ENCODE measurements at regions not wholly inside any gene's neighbourhood (a gene's known extent, or its start where the extent isn't known, plus 50 kb on each side); places are given as distances from the start of the nearest gene placed in this dataset.

DNA sequence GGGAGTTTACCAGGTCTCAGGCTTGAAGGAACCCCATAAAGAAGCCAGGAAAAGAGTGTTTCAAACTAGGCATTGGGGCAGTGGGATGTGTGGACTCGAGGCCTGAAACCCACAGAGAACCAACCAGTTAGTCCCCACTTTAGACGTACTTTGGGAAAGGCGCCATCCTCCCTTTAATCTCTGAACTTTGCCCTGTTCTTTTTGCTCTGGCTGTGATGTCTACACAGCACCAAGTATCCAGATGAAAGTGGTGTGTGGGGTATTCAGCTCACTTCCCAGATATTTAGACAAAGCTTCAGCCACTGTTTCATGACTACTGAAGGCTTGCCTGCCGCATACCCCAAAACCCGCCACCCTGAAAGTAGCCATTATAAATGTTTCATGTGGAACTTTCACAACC lies 116.9 kb upstream of the IRX5 start:
- no peaks in the 10 kb centered on the region for H3K27me3 Mint-ChIP-seq (ENCODE audit: insufficient read depth, low read depth, poor library complexity)
- no peaks in the 10 kb centered on the region for H4K20me1 ChIP-seq (replicated peaks; ENCODE audit: insufficient read depth)
- peaks cover 37% of the 10 kb centered on the region for H3K4me1 Mint-ChIP-seq
- no peaks in the 10 kb centered on the region for H3K9me2 ChIP-seq (ENCODE audit: insufficient read depth)
- H3K36me3 Mint-ChIP-seq (ENCODE audit: low read depth): no peaks in the 10 kb centered on the region
- H3K4me2 ChIP-seq: no peak overlapping the region
- no peak overlapping the region for H3K4me3 Mint-ChIP-seq
- no peak overlapping the region for H3K4me3 ChIP-seq
- no peak overlapping the region for H3K27ac Mint-ChIP-seq
- H3K27ac ChIP-seq (ENCODE audit: low read depth): no peak overlapping the region
- no peaks in the 10 kb centered on the region for H3F3A ChIP-seq (replicated peaks; ENCODE audit: low read depth)
- peaks cover 30% of the 10 kb centered on the region for H3K4me1 ChIP-seq (ENCODE audit: insufficient read depth)
- TF ChIP-seq ZNF114 (CRISPR knock-in tag; IDR thresholded peaks at IDR 0.05) (no peak), JUNB (IDR thresholded peaks at IDR 0.05; ENCODE audit: unreplicated experiment) (no peak), EZH2phosphoT487 (IDR thresholded peaks at IDR 0.05; ENCODE audit: unreplicated experiment) (no peak), STAT1 (IDR thresholded peaks at IDR 0.05; ENCODE audit: unreplicated experiment) (no peak)
- TF ChIP-seq, protein P1, sequence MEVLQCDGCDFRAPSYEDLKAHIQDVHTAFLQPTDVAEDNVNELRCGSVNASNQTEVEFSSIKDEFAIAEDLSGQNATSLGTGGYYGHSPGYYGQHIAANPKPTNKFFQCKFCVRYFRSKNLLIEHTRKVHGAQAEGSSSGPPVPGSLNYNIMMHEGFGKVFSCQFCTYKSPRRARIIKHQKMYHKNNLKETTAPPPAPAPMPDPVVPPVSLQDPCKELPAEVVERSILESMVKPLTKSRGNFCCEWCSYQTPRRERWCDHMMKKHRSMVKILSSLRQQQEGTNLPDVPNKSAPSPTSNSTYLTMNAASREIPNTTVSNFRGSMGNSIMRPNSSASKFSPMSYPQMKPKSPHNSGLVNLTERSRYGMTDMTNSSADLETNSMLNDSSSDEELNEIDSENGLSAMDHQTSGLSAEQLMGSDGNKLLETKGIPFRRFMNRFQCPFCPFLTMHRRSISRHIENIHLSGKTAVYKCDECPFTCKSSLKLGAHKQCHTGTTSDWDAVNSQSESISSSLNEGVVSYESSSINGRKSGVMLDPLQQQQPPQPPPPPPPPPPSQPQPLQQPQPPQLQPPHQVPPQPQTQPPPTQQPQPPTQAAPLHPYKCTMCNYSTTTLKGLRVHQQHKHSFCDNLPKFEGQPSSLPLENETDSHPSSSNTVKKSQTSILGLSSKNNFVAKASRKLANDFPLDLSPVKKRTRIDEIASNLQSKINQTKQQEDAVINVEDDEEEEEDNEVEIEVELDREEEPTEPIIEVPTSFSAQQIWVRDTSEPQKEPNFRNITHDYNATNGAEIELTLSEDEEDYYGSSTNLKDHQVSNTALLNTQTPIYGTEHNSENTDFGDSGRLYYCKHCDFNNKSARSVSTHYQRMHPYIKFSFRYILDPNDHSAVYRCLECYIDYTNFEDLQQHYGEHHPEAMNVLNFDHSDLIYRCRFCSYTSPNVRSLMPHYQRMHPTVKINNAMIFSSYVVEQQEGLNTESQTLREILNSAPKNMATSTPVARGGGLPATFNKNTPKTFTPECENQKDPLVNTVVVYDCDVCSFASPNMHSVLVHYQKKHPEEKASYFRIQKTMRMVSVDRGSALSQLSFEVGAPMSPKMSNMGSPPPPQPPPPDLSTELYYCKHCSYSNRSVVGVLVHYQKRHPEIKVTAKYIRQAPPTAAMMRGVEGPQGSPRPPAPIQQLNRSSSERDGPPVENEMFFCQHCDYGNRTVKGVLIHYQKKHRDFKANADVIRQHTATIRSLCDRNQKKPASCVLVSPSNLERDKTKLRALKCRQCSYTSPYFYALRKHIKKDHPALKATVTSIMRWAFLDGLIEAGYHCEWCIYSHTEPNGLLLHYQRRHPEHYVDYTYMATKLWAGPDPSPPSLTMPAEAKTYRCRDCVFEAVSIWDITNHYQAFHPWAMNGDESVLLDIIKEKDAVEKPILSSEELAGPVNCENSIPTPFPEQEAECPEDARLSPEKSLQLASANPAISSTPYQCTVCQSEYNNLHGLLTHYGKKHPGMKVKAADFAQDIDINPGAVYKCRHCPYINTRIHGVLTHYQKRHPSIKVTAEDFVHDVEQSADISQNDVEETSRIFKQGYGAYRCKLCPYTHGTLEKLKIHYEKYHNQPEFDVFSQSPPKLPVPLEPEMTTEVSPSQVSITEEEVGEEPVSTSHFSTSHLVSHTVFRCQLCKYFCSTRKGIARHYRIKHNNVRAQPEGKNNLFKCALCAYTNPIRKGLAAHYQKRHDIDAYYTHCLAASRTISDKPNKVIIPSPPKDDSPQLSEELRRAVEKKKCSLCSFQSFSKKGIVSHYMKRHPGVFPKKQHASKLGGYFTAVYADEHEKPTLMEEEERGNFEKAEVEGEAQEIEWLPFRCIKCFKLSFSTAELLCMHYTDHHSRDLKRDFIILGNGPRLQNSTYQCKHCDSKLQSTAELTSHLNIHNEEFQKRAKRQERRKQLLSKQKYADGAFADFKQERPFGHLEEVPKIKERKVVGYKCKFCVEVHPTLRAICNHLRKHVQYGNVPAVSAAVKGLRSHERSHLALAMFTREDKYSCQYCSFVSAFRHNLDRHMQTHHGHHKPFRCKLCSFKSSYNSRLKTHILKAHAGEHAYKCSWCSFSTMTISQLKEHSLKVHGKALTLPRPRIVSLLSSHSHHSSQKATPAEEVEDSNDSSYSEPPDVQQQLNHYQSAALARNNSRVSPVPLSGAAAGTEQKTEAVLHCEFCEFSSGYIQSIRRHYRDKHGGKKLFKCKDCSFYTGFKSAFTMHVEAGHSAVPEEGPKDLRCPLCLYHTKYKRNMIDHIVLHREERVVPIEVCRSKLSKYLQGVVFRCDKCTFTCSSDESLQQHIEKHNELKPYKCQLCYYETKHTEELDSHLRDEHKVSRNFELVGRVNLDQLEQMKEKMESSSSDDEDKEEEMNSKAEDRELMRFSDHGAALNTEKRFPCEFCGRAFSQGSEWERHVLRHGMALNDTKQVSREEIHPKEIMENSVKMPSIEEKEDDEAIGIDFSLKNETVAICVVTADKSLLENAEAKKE (CRISPR knock-in tag; IDR thresholded peaks at IDR 0.05): no peak
- TF ChIP-seq, protein P2, sequence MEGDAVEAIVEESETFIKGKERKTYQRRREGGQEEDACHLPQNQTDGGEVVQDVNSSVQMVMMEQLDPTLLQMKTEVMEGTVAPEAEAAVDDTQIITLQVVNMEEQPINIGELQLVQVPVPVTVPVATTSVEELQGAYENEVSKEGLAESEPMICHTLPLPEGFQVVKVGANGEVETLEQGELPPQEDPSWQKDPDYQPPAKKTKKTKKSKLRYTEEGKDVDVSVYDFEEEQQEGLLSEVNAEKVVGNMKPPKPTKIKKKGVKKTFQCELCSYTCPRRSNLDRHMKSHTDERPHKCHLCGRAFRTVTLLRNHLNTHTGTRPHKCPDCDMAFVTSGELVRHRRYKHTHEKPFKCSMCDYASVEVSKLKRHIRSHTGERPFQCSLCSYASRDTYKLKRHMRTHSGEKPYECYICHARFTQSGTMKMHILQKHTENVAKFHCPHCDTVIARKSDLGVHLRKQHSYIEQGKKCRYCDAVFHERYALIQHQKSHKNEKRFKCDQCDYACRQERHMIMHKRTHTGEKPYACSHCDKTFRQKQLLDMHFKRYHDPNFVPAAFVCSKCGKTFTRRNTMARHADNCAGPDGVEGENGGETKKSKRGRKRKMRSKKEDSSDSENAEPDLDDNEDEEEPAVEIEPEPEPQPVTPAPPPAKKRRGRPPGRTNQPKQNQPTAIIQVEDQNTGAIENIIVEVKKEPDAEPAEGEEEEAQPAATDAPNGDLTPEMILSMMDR (conservative IDR thresholded peaks at IDR 0.05; ENCODE audit: low read depth in 2 of 2): no peak
- TF ChIP-seq, protein P3, sequence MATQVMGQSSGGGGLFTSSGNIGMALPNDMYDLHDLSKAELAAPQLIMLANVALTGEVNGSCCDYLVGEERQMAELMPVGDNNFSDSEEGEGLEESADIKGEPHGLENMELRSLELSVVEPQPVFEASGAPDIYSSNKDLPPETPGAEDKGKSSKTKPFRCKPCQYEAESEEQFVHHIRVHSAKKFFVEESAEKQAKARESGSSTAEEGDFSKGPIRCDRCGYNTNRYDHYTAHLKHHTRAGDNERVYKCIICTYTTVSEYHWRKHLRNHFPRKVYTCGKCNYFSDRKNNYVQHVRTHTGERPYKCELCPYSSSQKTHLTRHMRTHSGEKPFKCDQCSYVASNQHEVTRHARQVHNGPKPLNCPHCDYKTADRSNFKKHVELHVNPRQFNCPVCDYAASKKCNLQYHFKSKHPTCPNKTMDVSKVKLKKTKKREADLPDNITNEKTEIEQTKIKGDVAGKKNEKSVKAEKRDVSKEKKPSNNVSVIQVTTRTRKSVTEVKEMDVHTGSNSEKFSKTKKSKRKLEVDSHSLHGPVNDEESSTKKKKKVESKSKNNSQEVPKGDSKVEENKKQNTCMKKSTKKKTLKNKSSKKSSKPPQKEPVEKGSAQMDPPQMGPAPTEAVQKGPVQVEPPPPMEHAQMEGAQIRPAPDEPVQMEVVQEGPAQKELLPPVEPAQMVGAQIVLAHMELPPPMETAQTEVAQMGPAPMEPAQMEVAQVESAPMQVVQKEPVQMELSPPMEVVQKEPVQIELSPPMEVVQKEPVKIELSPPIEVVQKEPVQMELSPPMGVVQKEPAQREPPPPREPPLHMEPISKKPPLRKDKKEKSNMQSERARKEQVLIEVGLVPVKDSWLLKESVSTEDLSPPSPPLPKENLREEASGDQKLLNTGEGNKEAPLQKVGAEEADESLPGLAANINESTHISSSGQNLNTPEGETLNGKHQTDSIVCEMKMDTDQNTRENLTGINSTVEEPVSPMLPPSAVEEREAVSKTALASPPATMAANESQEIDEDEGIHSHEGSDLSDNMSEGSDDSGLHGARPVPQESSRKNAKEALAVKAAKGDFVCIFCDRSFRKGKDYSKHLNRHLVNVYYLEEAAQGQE (IDR thresholded peaks at IDR 0.05; ENCODE audit: unreplicated experiment): no peak
- H2AFZ ChIP-seq: no peak overlapping the region
- DNase-seq (ENCODE audit: low spot score): no peak
- H3K27me3 ChIP-seq (ENCODE audit: insufficient read depth): no peaks in the 10 kb centered on the region
- no peaks in the 10 kb centered on the region for H3K36me3 ChIP-seq (ENCODE audit: insufficient read depth)
- no peaks in the 10 kb centered on the region for H3K79me2 ChIP-seq (replicated peaks; ENCODE audit: insufficient read depth)
- no peaks in the 10 kb centered on the region for H3K9me3 Mint-ChIP-seq
- ATAC-seq: no peak
